8988T (cell line): ENCODE measurements at regions not wholly inside any gene's neighbourhood (a gene's known extent, or its start where the extent isn't known, plus 50 kb on each side); places are given as distances from the start of the nearest gene placed in this dataset.

Source experiments
- DNase-seq: peaks from one replicate; pipeline ENCODE4 v3.0.0; 2011

GRCh38 chr19:5392486-5392885 is 51.9 kb upstream of the PTPRS start:
- DNase-seq, result no peak

- no peak for DNase-seq
Observed at GRCh38 chr19:5393088-5393487, 52.5 kb upstream of the PTPRS start.

DNA sequence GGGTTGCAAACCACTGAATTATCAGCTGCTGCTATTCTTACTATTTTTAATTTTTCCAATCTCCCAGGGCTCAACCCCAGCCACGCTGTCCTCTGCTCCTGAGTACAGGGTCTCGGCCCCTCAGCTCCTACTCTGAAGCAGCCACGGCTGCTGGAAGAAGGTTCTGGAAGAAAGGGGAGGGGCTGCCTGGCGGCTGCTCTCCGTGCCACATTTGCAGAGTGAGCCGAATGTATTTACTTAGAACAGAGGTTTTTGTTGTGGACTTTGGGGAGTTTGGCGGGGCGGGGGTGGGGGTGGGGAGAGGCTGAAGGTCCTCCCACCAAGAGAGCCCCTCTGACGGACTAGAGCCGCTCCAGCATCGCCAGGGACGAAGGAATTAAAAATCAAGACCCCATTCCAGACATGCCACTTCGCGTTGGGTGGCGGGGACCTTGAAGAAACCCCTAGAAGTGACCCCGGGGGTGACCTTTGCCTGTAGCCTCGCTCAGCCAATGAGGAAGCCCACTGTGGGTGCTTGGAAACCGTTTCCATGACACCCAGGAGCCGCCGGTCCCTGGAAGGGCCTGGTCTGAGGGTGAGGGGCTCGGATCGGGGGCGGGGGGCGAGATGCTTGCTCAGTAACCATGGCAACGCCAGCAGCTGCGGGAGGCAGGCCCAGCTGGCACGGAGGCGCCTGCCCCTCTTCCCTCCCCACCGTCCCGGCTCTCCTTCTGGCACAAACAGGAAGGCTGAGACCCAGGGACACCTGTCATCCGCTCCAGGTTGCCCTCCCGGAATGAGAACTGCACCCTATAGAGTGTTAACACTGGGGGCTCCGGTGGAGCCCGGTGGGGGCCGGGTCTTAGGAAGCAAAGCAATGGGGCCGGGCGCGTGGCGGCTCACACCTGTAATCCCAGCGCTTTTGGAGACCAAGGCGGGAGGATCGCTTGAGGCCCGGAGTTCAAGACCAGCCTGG is 54.2 kb upstream of the PTPRS start:
- DNase-seq, result no peak

DNA sequence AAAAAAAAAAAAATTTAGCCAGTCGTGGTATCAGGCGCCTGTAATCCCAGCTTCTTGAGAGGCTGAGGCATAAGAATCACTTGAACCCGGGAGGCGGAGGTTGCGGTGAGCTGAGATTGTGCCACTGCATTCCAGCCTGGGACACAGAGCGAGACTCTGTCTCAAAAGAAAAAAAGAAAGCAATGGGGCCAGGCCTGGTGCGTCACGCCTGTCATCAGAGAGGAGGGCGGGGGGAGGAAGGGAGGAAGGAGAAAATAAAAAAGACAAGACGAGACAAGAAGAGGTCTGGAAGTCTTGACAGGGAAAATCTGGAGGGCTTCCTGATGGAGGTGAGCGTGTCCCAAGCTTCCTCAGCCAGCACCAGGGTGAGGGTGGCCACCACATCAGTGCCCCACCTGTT is 54.9 kb upstream of the PTPRS start:
- DNase-seq, result no peak

DNA sequence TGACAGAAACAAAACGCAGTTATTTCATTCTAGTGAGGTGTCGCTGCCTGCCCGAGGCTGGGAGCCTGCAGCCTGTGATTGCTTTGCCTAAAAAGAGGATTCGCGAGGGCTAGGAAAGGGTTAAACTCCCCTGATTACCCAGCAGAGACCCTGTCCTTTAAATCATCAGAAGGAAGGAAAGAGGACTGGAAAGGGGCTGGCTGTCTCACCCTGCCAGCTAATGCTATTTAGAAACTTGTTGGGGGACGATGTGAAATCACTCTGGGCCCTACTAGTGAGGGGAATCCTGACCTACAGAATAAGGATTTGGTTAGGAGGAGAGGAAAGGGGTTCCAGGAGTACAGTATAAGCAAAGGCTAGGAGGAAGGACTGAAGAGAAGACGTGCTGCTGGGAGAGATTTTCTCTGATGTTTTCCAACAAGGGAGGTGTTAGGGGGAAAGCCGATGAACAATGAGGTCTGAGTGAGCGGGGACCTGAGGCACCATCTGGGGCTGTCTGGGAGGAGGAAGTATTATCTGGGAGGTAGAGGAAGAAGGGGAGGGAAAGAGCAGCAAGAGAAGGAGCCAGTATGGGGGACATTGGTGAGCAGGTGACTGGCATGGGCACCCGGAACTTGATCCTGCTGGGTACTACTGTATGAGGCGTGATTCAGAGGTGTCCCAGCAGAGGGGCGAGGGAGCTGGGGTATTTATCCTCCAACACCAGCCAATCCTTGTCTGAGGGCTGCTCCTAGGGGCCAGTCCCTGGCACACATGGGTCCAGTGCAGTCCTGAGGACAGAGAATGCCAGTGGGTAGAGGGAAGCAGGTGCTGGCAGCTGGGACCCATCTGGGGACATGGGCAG is 55.7 kb upstream of the PTPRS start:
- DNase-seq, result no peak

DNA sequence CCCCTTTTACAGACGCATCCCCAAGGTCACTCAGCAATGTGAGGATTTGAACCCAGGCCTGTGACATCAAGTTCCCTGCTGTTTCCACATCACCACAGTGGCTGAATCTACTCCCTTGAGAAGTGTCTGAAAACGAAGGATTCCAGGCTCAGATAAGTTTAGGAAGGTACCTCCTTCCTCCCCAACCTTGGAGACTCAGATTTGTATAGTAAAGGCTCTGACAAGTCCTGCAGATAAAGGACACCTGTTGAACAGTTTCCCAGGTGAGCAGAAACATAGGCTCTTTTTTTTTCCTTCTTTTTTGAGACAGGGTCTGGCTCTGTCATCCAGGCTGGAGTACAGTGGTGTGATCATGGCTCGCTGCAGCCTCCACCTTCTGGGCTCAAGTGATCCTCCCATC is 56.4 kb upstream of the PTPRS start:
- DNase-seq, result no peak

- peak; percentile 57 for DNase-seq
Observed at GRCh38 chr19:5397804-5398692, 57.2 kb upstream of the ZNRF4 start.

DNA sequence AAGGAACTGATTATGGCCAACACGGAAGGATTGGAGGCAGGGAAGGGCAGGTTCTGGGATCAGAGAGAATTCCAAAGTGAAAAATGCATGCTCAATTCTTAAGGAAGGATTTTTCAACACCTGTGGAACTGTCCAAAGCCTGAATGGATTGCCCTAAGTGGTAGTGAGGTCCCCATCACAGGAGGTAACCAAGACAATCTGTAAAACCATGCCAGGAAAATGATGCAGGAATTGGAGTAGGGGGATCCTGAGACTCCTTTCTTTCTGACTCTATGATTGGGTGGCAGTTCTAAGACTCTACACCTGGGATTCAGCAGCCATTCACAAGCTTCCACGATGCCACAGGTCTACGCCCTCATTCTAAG is 56.5 kb upstream of the ZNRF4 start:
- DNase-seq, result no peak

- peak; percentile 38 for DNase-seq
Observed at GRCh38 chr19:5403968-5404640, 51.1 kb upstream of the ZNRF4 start.
